Naive B cell (primary cell): ENCODE measurements at regions not wholly inside any gene's neighbourhood (a gene's known extent, or its start where the extent isn't known, plus 50 kb on each side); places are given as distances from the start of the nearest gene placed in this dataset.
"Not testable (repeated sequence)": the region's sequence is repeated elsewhere in the genome, so short reads cannot be mapped to it uniquely, and the experiment has no call there.

Source experiments
- ATAC-seq, 2 donors: fragments of 150-1000 bp; cut with Tn5 transposase; 2 replicates each; pipeline ENCODE4 v1.10.0; 2021; ENCODE audit warnings: low read depth in 2 of 2, mild to moderate bottlenecking in 2 of 2, moderate library complexity in 2 of 2
- DNase-seq: peaks from one replicate; pipeline ENCODE4 v3.0.0; 2022
- H3K27ac Mint-ChIP-seq, 6 donors: one replicate each; pipeline ENCODE4 v1.8.0; 2020 to 2022; ENCODE audit warnings: mild to moderate bottlenecking in 6 of 6, mixed read lengths in 6 of 6, moderate library complexity in 5 of 6, inconsistent platforms in 2 of 6
- H3K27me3 Mint-ChIP-seq, 3 donors: one replicate each; pipeline ENCODE4 v1.8.0; 2021 to 2022; ENCODE audit warnings: mixed read lengths in 3 of 3, mild to moderate bottlenecking in 1 of 3
- H3K36me3 Mint-ChIP-seq, 2 donors: one replicate each; pipeline ENCODE4 v1.8.0; 2020 to 2022; ENCODE audit warnings: mixed read lengths in 2 of 2, inconsistent platforms in 1 of 2, mild to moderate bottlenecking in 1 of 2
- H3K4me1 Mint-ChIP-seq, 3 donors: one replicate each; pipeline ENCODE4 v1.8.0; 2020 to 2022; ENCODE audit warnings: mixed read lengths in 3 of 3, inconsistent platforms in 1 of 3, mild to moderate bottlenecking in 1 of 3, moderate library complexity in 1 of 3
- H3K4me3 Mint-ChIP-seq, 8 donors: one replicate each; pipeline ENCODE4 v1.8.0; 2020 to 2022; ENCODE audit warnings: mild to moderate bottlenecking in 8 of 8, mixed read lengths in 8 of 8, moderate library complexity in 8 of 8, inconsistent platforms in 2 of 8
- H3K9me3 Mint-ChIP-seq, 7 donors: one replicate each; pipeline ENCODE4 v1.8.0; 2020 to 2022; ENCODE audit warnings: mixed read lengths in 7 of 7, mild to moderate bottlenecking in 5 of 7, inconsistent platforms in 2 of 7, moderate library complexity in 1 of 7

GRCh38 chrX:20727447-20727846 lies 460.7 kb upstream of the RPS6KA3 start:
- Mint-ChIP-seq H3K27ac (no peak overlapping the region), H3K4me1 (no peaks in the 10 kb centered on the region), H3K27me3 (no peaks in the 10 kb centered on the region), H3K9me3 (peaks cover 0 to 5% (median 0%) of the 10 kb centered on the region in 7 donors), H3K36me3 (no peaks in the 10 kb centered on the region), H3K4me3 (no peak overlapping the region)
- DNase-seq (no peak), ATAC-seq (no peak)

- ATAC-seq, result no peak
- Mint-ChIP-seq H3K27ac (no peak overlapping the region), H3K27me3 (no peaks in the 10 kb centered on the region), H3K4me1 (no peaks in the 10 kb centered on the region), H3K36me3 (no peaks in the 10 kb centered on the region), H3K9me3 (peaks cover 0 to 16% (median 4%) of the 10 kb centered on the region in 7 donors), H3K4me3 (peak overlapping the region in 2 of 8 donors; percentile 2 to 30)
- no peak for DNase-seq
Measured at GRCh38 chrX:20720954-20721626, 454.4 kb upstream of the RPS6KA3 start.

GRCh38 chrX:20718592-20719380 lies 452.1 kb upstream of the RPS6KA3 start:
- ATAC-seq, result no peak
- Mint-ChIP-seq H3K9me3 (peaks cover 0 to 22% (median 2%) of the 10 kb centered on the region in 7 donors), H3K27me3 (no peaks in the 10 kb centered on the region), H3K4me3 (no peak overlapping the region), H3K4me1 (no peaks in the 10 kb centered on the region), H3K36me3 (no peaks in the 10 kb centered on the region), H3K27ac (no peak overlapping the region)
- no peak for DNase-seq

- Mint-ChIP-seq H3K27me3 (peaks cover 0 to 5% (median 4%) of the 10 kb centered on the region in 3 donors), H3K27ac (no peak overlapping the region), H3K9me3 (peaks cover 0 to 14% (median 4%) of the 10 kb centered on the region in 7 donors), H3K36me3 (no peaks in the 10 kb centered on the region), H3K4me1 (no peaks in the 10 kb centered on the region), H3K4me3 (no peak overlapping the region)
- no peak for ATAC-seq
- DNase-seq, result no peak
Measured at GRCh38 chrX:20715176-20715575, 448.5 kb upstream of the RPS6KA3 start.

- H3K27me3 Mint-ChIP-seq, result peaks cover 0 to 10% (median 8%) of the 10 kb centered on the region in 3 donors
- ATAC-seq (no peak), DNase-seq (no peak)
- H3K4me1 Mint-ChIP-seq, result no peaks in the 10 kb centered on the region
- no peaks in the 10 kb centered on the region for H3K36me3 Mint-ChIP-seq
- no peak overlapping the region for H3K4me3 Mint-ChIP-seq
- no peak overlapping the region for H3K27ac Mint-ChIP-seq
- H3K9me3 Mint-ChIP-seq, result peaks cover 0 to 17% (median 6%) of the 10 kb centered on the region in 7 donors
Measured at GRCh38 chrX:20712811-20713210, 446.1 kb upstream of the RPS6KA3 start.

GRCh38 chrX:20711366-20711765 lies 444.7 kb upstream of the RPS6KA3 start:
- DNase-seq (no peak), ATAC-seq (no peak)
- Mint-ChIP-seq H3K4me1 (no peaks in the 10 kb centered on the region), H3K9me3 (peaks cover 0 to 17% (median 5%) of the 10 kb centered on the region in 7 donors), H3K36me3 (no peaks in the 10 kb centered on the region), H3K4me3 (no peak overlapping the region), H3K27me3 (peaks cover 0 to 12% (median 8%) of the 10 kb centered on the region in 3 donors), H3K27ac (no peak overlapping the region)

- peaks cover 0 to 7% (median 2%) of the 10 kb centered on the region in 7 donors for H3K9me3 Mint-ChIP-seq
- DNase-seq, result no peak
- no peak overlapping the region for H3K4me3 Mint-ChIP-seq
- H3K36me3 Mint-ChIP-seq, result no peaks in the 10 kb centered on the region
- no peaks in the 10 kb centered on the region for H3K4me1 Mint-ChIP-seq
- no peak for ATAC-seq
- no peak overlapping the region for H3K27ac Mint-ChIP-seq
- peaks cover 0 to 8% (median 0%) of the 10 kb centered on the region in 3 donors for H3K27me3 Mint-ChIP-seq
Measured at GRCh38 chrX:20693078-20693477, 426.4 kb upstream of the RPS6KA3 start.

GRCh38 chrX:20686256-20686655 lies 419.5 kb upstream of the RPS6KA3 start:
- no peaks in the 10 kb centered on the region for H3K4me1 Mint-ChIP-seq
- ATAC-seq (no peak), DNase-seq (no peak)
- peaks cover 0 to 6% (median 0%) of the 10 kb centered on the region in 7 donors for H3K9me3 Mint-ChIP-seq
- H3K4me3 Mint-ChIP-seq, result no peak overlapping the region
- H3K36me3 Mint-ChIP-seq, result no peaks in the 10 kb centered on the region
- peaks cover 0 to 8% (median 0%) of the 10 kb centered on the region in 3 donors for H3K27me3 Mint-ChIP-seq
- no peak overlapping the region for H3K27ac Mint-ChIP-seq

GRCh38 chrX:20685652-20686051 lies 418.9 kb upstream of the RPS6KA3 start:
- Mint-ChIP-seq H3K27me3 (peaks cover 0 to 8% (median 0%) of the 10 kb centered on the region in 3 donors), H3K4me3 (no peak overlapping the region), H3K36me3 (no peaks in the 10 kb centered on the region), H3K4me1 (no peaks in the 10 kb centered on the region), H3K9me3 (peaks cover 0 to 6% (median 0%) of the 10 kb centered on the region in 7 donors), H3K27ac (no peak overlapping the region)
- DNase-seq (no peak), ATAC-seq (no peak)

- H3K27me3 Mint-ChIP-seq, result no peaks in the 10 kb centered on the region
- ATAC-seq (no peak), DNase-seq (no peak)
- no peaks in the 10 kb centered on the region for H3K36me3 Mint-ChIP-seq
- no peak overlapping the region for H3K4me3 Mint-ChIP-seq
- no peak overlapping the region for H3K27ac Mint-ChIP-seq
- no peaks in the 10 kb centered on the region for H3K4me1 Mint-ChIP-seq
- H3K9me3 Mint-ChIP-seq, result peaks cover 0 to 6% (median 0%) of the 10 kb centered on the region in 7 donors
Measured at GRCh38 chrX:20681683-20682082, 415.0 kb upstream of the RPS6KA3 start.

- peaks cover 0 to 8% (median 0%) of the 10 kb centered on the region in 7 donors for H3K9me3 Mint-ChIP-seq
- H3K27ac Mint-ChIP-seq, result no peak overlapping the region
- no peaks in the 10 kb centered on the region for H3K27me3 Mint-ChIP-seq
- ATAC-seq (no peak), DNase-seq (no peak)
- no peak overlapping the region for H3K4me3 Mint-ChIP-seq
- H3K4me1 Mint-ChIP-seq, result no peaks in the 10 kb centered on the region
- H3K36me3 Mint-ChIP-seq, result no peaks in the 10 kb centered on the region
Measured at GRCh38 chrX:20680998-20681397, 414.3 kb upstream of the RPS6KA3 start.

- Mint-ChIP-seq H3K4me1 (no peaks in the 10 kb centered on the region), H3K27ac (no peak overlapping the region)
- ATAC-seq, result no peak
Measured at GRCh38 chrX:20672476-20672875, 405.8 kb upstream of the RPS6KA3 start.

GRCh38 chrX:20671746-20672145 lies 405.0 kb upstream of the RPS6KA3 start:
- peak overlapping the region in 1 of 6 donors; percentile 9 for H3K27ac Mint-ChIP-seq
- ATAC-seq, DNase-seq, H3K36me3 Mint-ChIP-seq, H3K4me3 Mint-ChIP-seq, H3K4me1 Mint-ChIP-seq, H3K27me3 Mint-ChIP-seq, H3K9me3 Mint-ChIP-seq: not testable (repeated sequence)

More at GRCh38 chrX:20672476-20672875, 405.8 kb upstream of the RPS6KA3 start:
- DNase-seq, result no peak
- Mint-ChIP-seq H3K27me3 (peaks cover 0 to 8% (median 0%) of the 10 kb centered on the region in 3 donors), H3K4me3 (no peak overlapping the region), H3K36me3 (no peaks in the 10 kb centered on the region), H3K9me3 (peaks cover 0 to 8% (median 6%) of the 10 kb centered on the region in 7 donors)

- DNase-seq (no peak), ATAC-seq (no peak)
- no peak overlapping the region for H3K27ac Mint-ChIP-seq
- peaks cover 0 to 7% (median 6%) of the 10 kb centered on the region in 7 donors for H3K9me3 Mint-ChIP-seq
- H3K36me3 Mint-ChIP-seq, result no peaks in the 10 kb centered on the region
- peaks cover 0 to 8% (median 0%) of the 10 kb centered on the region in 3 donors for H3K27me3 Mint-ChIP-seq
- no peaks in the 10 kb centered on the region for H3K4me1 Mint-ChIP-seq
- no peak overlapping the region for H3K4me3 Mint-ChIP-seq
Measured at GRCh38 chrX:20670611-20671010, 403.9 kb upstream of the RPS6KA3 start.
